ENCODE measurements at regions not wholly inside any gene's neighbourhood (a gene's known extent, or its start where the extent isn't known, plus 50 kb on each side); places are given as distances from the start of the nearest gene placed in this dataset.

DNA sequence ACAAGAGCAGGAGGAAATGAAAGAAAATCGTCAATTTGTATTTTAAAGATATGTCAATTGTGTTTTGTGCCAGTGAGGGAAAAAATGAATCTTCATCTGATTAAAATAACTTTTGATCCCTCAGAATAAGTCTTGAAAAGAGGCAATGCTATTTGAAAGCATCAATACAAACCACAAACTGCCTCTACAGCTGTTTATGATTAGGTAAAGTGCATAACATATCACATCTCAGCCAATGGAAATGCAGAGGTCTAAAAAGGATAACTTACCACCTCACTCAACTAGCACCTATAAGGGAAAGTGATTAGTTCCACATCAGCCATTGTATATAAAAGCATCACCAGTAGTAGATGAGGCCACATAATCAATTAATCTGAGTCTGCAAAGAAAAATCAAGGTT lies 492.2 kb upstream of the CDH2 start:
- no peaks in the 10 kb centered on the region for H3K4me1 ChIP-seq (ENCODE audit: control insufficient read depth, insufficient read depth, low read length, poor library complexity, severe bottlenecking)

DNA sequence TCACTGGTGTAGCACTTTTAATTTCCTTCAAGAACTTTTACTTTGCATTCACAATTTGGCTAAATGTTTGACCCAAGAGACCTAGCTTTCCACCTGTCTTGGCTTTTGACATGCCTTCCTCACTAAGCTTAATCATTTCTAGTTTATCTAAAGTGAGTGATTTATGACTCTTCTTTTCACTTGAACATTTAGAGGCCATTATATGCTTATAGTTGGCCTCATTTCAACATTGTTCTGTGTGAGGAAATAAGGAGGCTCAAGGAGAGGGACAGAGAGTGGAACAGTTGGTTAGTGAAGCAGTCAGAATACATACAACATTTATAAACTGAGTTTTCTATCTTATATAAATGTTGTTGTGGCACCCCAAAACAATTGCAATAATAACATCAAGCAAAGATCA lies 489.3 kb upstream of the CDH2 start:
- H3K4me3 ChIP-seq (ENCODE audit: extremely low read depth, insufficient read depth, low read length, poor library complexity, severe bottlenecking), result no peak overlapping the region
- H3K27ac ChIP-seq (ENCODE audit: low read depth, low read length, severe bottlenecking), result no peak overlapping the region
- no peaks in the 10 kb centered on the region for H3K4me1 ChIP-seq (ENCODE audit: control insufficient read depth, insufficient read depth, low read length, poor library complexity, severe bottlenecking)
- H3K9me3 ChIP-seq (ENCODE audit: control insufficient read depth, low read length), result no peaks in the 10 kb centered on the region
- no peaks in the 10 kb centered on the region for H3K36me3 ChIP-seq (ENCODE audit: control insufficient read depth, insufficient read depth, low read length)

More for the DNA sequence above, 492.2 kb upstream of the CDH2 start:
- no peaks in the 10 kb centered on the region for H3K9me3 ChIP-seq (ENCODE audit: control insufficient read depth, low read length)
- WGBS, 2 experiments (ENCODE audit: insufficient coverage in 2 of 2), result 100% methylated on average over 1 of the region's 1 CpG; no CpG with 5 or more reads in 1 of the 2 experiments
- no peak overlapping the region for H3K27ac ChIP-seq (ENCODE audit: low read depth, low read length, severe bottlenecking)
- H3K4me3 ChIP-seq (ENCODE audit: extremely low read depth, insufficient read depth, low read length, poor library complexity, severe bottlenecking), result no peak overlapping the region
- H3K36me3 ChIP-seq (ENCODE audit: control insufficient read depth, insufficient read depth, low read length), result no peaks in the 10 kb centered on the region

DNA sequence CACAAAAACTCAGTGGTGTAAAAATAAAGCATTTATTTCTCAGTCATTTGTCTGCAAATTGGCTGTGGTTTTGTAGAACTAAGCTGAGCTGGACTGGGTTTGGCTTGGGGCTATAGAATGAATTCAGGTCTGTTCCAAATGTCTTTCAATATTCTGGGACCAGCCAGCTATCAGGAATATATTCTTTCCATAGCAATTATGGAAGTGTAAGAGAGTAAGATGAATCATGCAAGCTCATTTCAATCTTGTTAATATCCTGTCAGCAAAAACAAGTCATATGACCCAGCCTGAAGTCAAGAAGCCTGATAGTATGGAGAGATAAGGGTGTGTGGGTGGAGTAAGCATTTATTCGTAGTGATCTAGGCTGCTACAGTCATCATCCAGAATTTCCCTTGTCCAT lies 481.0 kb upstream of the CDH2 start:
- WGBS, 2 experiments (ENCODE audit: insufficient coverage in 2 of 2), result 100% methylated on average over 1 of the region's 1 CpG; no CpG with 5 or more reads in 1 of the 2 experiments
- Histone ChIP-seq H3K36me3 (ENCODE audit: control insufficient read depth, insufficient read depth, low read length) (no peaks in the 10 kb centered on the region), H3K27ac (ENCODE audit: low read depth, low read length, severe bottlenecking) (no peak overlapping the region), H3K9me3 (ENCODE audit: control insufficient read depth, low read length) (no peaks in the 10 kb centered on the region), H3K4me3 (ENCODE audit: extremely low read depth, insufficient read depth, low read length, poor library complexity, severe bottlenecking) (no peak overlapping the region), H3K4me1 (ENCODE audit: control insufficient read depth, insufficient read depth, low read length, poor library complexity, severe bottlenecking) (no peaks in the 10 kb centered on the region)

DNA sequence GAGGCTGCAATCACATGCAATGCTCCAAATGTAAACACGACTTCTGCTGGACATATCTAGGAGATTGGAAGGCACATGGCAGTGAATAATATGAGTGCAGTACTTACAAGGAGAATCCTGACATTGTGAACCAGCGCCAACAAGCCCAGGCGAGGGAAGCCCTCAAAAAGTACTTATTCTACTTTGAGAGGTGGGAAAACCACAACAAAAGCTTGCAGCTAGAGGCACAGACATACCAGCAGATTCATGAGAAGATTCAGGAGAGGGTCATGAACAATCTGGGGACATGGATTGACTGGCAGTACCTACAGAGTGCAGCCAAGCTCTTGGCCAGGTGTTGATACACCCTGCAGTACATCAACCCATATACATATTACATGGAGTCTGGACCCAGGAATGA lies 475.7 kb upstream of the CDH2 start:
- no peak overlapping the region for H3K4me3 ChIP-seq (ENCODE audit: extremely low read depth, insufficient read depth, low read length, poor library complexity, severe bottlenecking)

DNA sequence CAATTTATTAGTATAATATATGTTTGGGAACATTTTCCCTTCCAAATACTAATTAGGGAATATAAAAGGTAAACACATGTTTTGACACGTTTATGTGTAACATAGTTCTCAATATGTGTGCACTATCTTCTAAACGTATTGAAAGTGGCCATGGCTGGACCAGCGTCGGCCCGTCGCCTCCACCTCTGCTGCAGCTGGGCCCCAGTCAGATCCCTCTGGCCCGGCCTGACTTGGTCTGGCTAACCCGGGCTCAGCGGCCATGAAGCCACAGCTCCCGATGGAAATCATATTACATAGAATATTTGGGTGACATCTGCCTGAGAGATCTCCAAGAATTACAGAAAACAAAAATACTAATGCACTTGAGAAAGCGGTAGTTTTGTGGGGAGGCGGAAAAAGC lies 474.4 kb upstream of the CDH2 start:
- no peak overlapping the region for H3K27ac ChIP-seq (ENCODE audit: low read depth, low read length, severe bottlenecking)
- H3K4me1 ChIP-seq (ENCODE audit: control insufficient read depth, insufficient read depth, low read length, poor library complexity, severe bottlenecking), result no peaks in the 10 kb centered on the region
- no peaks in the 10 kb centered on the region for H3K36me3 ChIP-seq (ENCODE audit: control insufficient read depth, insufficient read depth, low read length)
- no peaks in the 10 kb centered on the region for H3K9me3 ChIP-seq (ENCODE audit: control insufficient read depth, low read length)
- WGBS, 2 experiments (ENCODE audit: insufficient coverage in 2 of 2), result 83 to 90% methylated on average over 6 to 7 of the region's 12 CpGs
- H3K4me3 ChIP-seq (ENCODE audit: extremely low read depth, insufficient read depth, low read length, poor library complexity, severe bottlenecking), result no peak overlapping the region

More for the DNA sequence above, 475.7 kb upstream of the CDH2 start:
- 93 to 100% methylated on average over 3 of the region's 3 CpGs for WGBS, 2 experiments (ENCODE audit: insufficient coverage in 2 of 2)
- Histone ChIP-seq H3K9me3 (ENCODE audit: control insufficient read depth, low read length) (no peaks in the 10 kb centered on the region), H3K27ac (ENCODE audit: low read depth, low read length, severe bottlenecking) (no peak overlapping the region), H3K36me3 (ENCODE audit: control insufficient read depth, insufficient read depth, low read length) (no peaks in the 10 kb centered on the region), H3K4me1 (ENCODE audit: control insufficient read depth, insufficient read depth, low read length, poor library complexity, severe bottlenecking) (no peaks in the 10 kb centered on the region)

DNA sequence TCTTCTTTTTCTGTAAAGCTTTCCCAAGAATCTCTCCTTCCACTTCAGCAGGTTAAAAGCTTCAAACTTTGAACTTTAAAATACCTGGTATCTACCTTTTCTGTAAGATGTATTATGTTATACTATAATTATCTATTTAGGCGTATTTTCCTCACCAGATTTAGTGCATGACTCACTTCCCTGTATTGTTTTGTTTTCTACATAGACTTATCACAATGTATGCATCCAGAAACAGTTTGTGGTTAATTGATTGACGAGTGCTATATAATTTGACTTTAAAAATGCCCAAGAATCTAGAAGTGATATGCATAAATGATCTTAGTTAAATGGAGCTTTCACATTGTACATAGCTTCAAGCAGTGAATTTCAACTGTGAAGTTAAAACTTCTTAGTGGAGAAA lies 473.9 kb upstream of the CDH2 start:
- WGBS, 2 experiments (ENCODE audit: insufficient coverage in 2 of 2), result no CpG with 5 or more reads among the region's 2 CpGs

DNA sequence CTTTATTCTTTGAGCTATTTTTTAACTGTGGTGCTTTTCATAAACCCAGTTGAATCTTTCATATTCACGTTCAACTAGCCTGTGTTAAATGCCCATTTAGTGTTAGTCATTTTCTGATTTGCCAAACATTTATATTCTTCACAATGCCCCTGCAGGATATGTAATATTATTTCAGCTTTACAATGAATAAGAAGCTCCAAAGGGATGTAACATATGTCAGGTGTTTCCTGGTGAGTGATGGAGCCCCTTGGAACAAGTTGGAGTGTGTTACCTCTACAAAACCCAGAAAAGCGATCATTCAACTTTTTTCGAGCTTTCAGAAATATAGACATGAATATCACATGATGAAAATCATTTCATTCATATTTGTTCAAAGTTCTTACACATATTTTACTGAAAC lies 471.0 kb upstream of the CDH2 start:
- H3K27ac ChIP-seq (ENCODE audit: low read depth, low read length, severe bottlenecking), result no peak overlapping the region

More for the DNA sequence above, 473.9 kb upstream of the CDH2 start:
- H3K4me1 ChIP-seq (ENCODE audit: control insufficient read depth, insufficient read depth, low read length, poor library complexity, severe bottlenecking), result no peaks in the 10 kb centered on the region
- H3K4me3 ChIP-seq (ENCODE audit: extremely low read depth, insufficient read depth, low read length, poor library complexity, severe bottlenecking), result no peak overlapping the region
- no peaks in the 10 kb centered on the region for H3K9me3 ChIP-seq (ENCODE audit: control insufficient read depth, low read length)
- H3K36me3 ChIP-seq (ENCODE audit: control insufficient read depth, insufficient read depth, low read length), result no peaks in the 10 kb centered on the region
- no peak overlapping the region for H3K27ac ChIP-seq (ENCODE audit: low read depth, low read length, severe bottlenecking)

DNA sequence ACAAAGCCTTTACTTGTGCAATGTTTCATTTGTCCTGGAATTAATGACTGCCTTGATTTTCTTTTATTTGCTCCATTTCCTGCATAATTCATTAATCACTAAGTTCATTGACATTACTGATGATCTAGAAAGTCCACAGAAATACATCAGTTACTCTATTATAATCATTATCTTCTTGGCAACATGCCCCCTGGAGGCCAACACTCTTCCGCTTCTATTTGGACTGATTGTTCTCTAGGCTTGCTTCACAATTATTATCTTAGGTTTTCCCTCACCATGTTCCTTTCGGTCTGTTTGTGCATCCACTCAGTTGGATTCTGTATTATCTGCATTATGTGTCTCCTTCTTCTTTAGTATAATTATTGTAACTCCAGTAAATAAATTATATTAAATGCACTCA lies 461.0 kb upstream of the CDH2 start:
- no peaks in the 10 kb centered on the region for H3K9me3 ChIP-seq (ENCODE audit: control insufficient read depth, low read length)
- no peaks in the 10 kb centered on the region for H3K4me1 ChIP-seq (ENCODE audit: control insufficient read depth, insufficient read depth, low read length, poor library complexity, severe bottlenecking)
- no peak overlapping the region for H3K4me3 ChIP-seq (ENCODE audit: extremely low read depth, insufficient read depth, low read length, poor library complexity, severe bottlenecking)
- no peaks in the 10 kb centered on the region for H3K36me3 ChIP-seq (ENCODE audit: control insufficient read depth, insufficient read depth, low read length)
- 67 to 86% methylated on average over 1 to 2 of the region's 2 CpGs for WGBS, 2 experiments (ENCODE audit: insufficient coverage in 2 of 2)
- no peak overlapping the region for H3K27ac ChIP-seq (ENCODE audit: low read depth, low read length, severe bottlenecking)

More for the DNA sequence above, 471.0 kb upstream of the CDH2 start:
- WGBS, 2 experiments (ENCODE audit: insufficient coverage in 2 of 2), result 83 to 92% methylated on average over 2 of the region's 3 CpGs
- H3K4me1 ChIP-seq (ENCODE audit: control insufficient read depth, insufficient read depth, low read length, poor library complexity, severe bottlenecking), result peaks cover 3% of the 10 kb centered on the region
- no peaks in the 10 kb centered on the region for H3K36me3 ChIP-seq (ENCODE audit: control insufficient read depth, insufficient read depth, low read length)
- H3K9me3 ChIP-seq (ENCODE audit: control insufficient read depth, low read length), result no peaks in the 10 kb centered on the region
- no peak overlapping the region for H3K4me3 ChIP-seq (ENCODE audit: extremely low read depth, insufficient read depth, low read length, poor library complexity, severe bottlenecking)

DNA sequence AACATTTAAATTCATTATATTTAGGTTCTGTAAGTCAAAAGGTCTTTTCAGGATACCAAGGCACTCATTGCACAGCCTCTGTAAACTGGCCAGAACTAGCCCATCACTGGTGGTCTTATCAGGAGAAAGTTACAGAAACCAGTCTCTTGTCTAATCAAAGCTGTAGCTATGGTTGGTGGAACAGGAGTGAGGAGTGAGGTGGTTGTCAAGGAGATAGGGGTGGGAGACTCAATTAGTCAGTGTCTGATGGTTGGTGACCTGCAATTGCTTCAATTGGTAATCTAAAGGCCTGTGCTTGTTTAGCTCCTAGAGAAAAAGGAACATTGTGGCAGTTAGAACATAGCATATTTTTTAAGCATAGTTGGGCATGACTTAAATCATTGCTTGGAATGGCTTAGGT lies 458.6 kb upstream of the CDH2 start:
- no peaks in the 10 kb centered on the region for H3K9me3 ChIP-seq (ENCODE audit: control insufficient read depth, low read length)
- no peaks in the 10 kb centered on the region for H3K4me1 ChIP-seq (ENCODE audit: control insufficient read depth, insufficient read depth, low read length, poor library complexity, severe bottlenecking)
- no peak overlapping the region for H3K27ac ChIP-seq (ENCODE audit: low read depth, low read length, severe bottlenecking)
- H3K4me3 ChIP-seq (ENCODE audit: extremely low read depth, insufficient read depth, low read length, poor library complexity, severe bottlenecking), result no peak overlapping the region
- H3K36me3 ChIP-seq (ENCODE audit: control insufficient read depth, insufficient read depth, low read length), result no peaks in the 10 kb centered on the region

DNA sequence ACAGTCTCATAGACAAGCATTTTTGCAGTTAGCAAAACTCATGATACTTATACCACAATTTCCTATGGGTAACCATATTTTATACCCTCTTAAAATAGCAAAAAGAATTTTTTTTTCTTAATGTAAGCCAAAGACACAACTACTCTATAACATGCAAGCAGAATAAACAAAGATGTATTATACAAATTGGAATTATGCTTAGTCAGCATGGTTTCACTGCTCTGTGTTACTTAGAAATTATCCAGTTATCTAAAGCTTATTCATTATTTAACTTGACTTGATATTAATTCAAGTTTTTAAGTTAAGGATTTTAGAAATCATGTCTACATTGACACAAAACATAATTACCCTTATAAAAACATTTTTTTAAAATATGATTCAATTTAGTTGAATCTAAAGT lies 449.8 kb upstream of the CDH2 start:
- H3K36me3 ChIP-seq (ENCODE audit: control insufficient read depth, insufficient read depth, low read length), result no peaks in the 10 kb centered on the region
- no peaks in the 10 kb centered on the region for H3K4me1 ChIP-seq (ENCODE audit: control insufficient read depth, insufficient read depth, low read length, poor library complexity, severe bottlenecking)
- H3K4me3 ChIP-seq (ENCODE audit: extremely low read depth, insufficient read depth, low read length, poor library complexity, severe bottlenecking), result no peak overlapping the region
- H3K27ac ChIP-seq (ENCODE audit: low read depth, low read length, severe bottlenecking), result no peak overlapping the region
- H3K9me3 ChIP-seq (ENCODE audit: control insufficient read depth, low read length), result no peaks in the 10 kb centered on the region

DNA sequence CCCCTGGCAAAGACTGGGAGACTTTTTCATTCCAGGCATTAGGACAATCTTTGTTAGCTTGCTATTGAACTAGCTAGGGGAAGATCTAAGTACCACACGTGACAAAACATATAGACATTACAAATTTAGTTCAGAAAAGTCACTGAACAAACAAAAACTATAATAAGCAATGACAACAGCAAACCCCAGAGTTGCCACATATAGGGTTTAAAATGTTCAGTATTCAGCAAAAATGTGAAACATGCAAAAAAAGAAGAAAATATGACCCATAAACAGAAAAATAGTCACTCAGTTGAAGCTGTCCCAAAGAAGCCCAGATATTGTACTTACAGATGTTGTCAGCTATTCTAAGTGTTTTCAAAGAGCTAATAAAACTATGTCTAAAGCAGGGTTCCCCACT lies 431.1 kb upstream of the CDH2 start:
- 40% methylated on average over 1 of the region's 1 CpG; no CpG with 5 or more reads in 1 of the 2 experiments for WGBS, 2 experiments (ENCODE audit: insufficient coverage in 2 of 2)
- Histone ChIP-seq H3K4me1 (ENCODE audit: control insufficient read depth, insufficient read depth, low read length, poor library complexity, severe bottlenecking) (no peaks in the 10 kb centered on the region), H3K36me3 (ENCODE audit: control insufficient read depth, insufficient read depth, low read length) (no peaks in the 10 kb centered on the region), H3K27ac (ENCODE audit: low read depth, low read length, severe bottlenecking) (no peak overlapping the region), H3K9me3 (ENCODE audit: control insufficient read depth, low read length) (no peaks in the 10 kb centered on the region), H3K4me3 (ENCODE audit: extremely low read depth, insufficient read depth, low read length, poor library complexity, severe bottlenecking) (no peak overlapping the region)

DNA sequence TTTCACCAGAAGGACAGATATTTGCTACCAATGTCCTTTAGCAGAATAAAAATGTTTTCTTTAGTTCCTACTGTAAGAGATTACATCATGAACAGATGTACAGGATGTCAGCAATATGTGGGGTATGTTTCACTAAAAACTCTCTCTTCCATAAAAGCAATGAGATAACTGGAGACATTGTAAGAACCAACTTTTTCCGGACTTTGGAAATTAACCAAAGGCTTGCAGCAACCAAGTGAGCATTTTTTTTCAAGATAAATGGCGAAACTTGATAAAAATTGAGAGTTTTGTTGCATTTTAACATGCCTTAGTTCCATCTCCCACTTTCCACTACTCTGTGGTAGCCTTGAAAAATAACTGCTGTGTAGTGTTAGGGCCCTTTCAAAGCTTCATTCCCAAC lies 429.8 kb upstream of the CDH2 start:
- Histone ChIP-seq H3K36me3 (ENCODE audit: control insufficient read depth, insufficient read depth, low read length) (no peaks in the 10 kb centered on the region), H3K27ac (ENCODE audit: low read depth, low read length, severe bottlenecking) (no peak overlapping the region), H3K9me3 (ENCODE audit: control insufficient read depth, low read length) (no peaks in the 10 kb centered on the region), H3K4me1 (ENCODE audit: control insufficient read depth, insufficient read depth, low read length, poor library complexity, severe bottlenecking) (no peaks in the 10 kb centered on the region), H3K4me3 (ENCODE audit: extremely low read depth, insufficient read depth, low read length, poor library complexity, severe bottlenecking) (no peak overlapping the region)
- whole genome bisulfite sequencing, 2 experiments (ENCODE audit: insufficient coverage in 2 of 2), result 92 to 100% methylated on average over 1 of the region's 2 CpGs
